Mammary epithelial cell (primary cell): ENCODE measurements at regions not wholly inside any gene's neighbourhood (a gene's known extent, or its start where the extent isn't known, plus 50 kb on each side); places are given as distances from the start of the nearest gene placed in this dataset.

Experiments
- EZH2 ChIP-seq: IDR thresholded peaks from 2 replicates; pipeline ENCODE4 v1.6.1; 2012; ENCODE audit warnings: low read length, inconsistent platforms, borderline replicate concordance
- TF ChIP-seq, protein P1 (sequence below), 2 donors: IDR thresholded peaks in 1 of 2; conservative IDR thresholded peaks in 1 of 2; 2 replicates each; pipeline ENCODE4 v1.5.1; 2011 to 2012; ENCODE audit warnings: inconsistent platforms in 2 of 2, low read length in 2 of 2, mild to moderate bottlenecking in 2 of 2, control low read depth in 1 of 2, low read depth in 1 of 2; ENCODE audit not compliant: insufficient read depth in 1 of 2; ENCODE audit errors: extremely low read depth in 1 of 2

DNA sequence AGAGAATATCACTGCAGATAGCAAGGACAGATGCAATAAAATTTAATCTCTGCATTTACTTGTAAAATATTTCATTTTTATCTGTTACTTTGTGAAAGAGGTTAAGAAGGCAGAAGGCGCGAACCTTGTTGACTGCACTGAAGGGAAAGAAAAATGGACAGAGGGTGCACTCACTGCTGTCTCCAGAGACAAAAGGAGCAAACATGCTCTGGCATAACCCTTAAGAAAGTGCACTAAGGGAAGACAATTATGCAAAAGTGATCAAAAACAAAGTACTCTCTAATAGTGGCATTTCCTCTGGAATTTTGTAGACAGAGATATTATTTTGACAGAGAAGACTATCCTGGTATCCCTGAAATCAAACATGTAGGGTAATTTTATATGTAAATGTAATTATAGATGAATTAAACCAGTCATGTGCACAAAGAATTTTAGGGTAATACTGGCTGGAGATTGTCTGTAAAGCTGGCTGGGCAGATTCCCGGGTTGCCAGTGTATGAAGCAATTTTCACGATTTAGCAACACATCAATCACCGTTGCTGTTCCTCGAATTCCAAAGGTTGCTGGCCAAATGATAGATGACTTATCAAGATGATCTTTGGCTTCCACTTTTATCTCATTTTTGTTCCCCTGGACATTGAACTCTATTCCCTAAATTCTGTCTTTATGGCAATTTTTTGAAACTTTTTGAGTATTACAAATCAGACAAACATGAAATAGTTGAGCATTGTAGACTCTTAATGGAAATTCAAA, 1176.9 kb downstream of the SUCLG1 start:
- TF ChIP-seq, protein P1, sequence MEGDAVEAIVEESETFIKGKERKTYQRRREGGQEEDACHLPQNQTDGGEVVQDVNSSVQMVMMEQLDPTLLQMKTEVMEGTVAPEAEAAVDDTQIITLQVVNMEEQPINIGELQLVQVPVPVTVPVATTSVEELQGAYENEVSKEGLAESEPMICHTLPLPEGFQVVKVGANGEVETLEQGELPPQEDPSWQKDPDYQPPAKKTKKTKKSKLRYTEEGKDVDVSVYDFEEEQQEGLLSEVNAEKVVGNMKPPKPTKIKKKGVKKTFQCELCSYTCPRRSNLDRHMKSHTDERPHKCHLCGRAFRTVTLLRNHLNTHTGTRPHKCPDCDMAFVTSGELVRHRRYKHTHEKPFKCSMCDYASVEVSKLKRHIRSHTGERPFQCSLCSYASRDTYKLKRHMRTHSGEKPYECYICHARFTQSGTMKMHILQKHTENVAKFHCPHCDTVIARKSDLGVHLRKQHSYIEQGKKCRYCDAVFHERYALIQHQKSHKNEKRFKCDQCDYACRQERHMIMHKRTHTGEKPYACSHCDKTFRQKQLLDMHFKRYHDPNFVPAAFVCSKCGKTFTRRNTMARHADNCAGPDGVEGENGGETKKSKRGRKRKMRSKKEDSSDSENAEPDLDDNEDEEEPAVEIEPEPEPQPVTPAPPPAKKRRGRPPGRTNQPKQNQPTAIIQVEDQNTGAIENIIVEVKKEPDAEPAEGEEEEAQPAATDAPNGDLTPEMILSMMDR (conservative IDR thresholded peaks at IDR 0.05 in 1 of 2, IDR thresholded peaks at IDR 0.05 in 1 of 2; ENCODE audit: extremely low read depth in 1 of 2, insufficient read depth in 1 of 2, low read depth in 1 of 2, low read length in 2 of 2) = no peak
- TF ChIP-seq EZH2 = no peak
